Fibroblast of lung (primary cell): ENCODE measurements at regions not wholly inside any gene's neighbourhood (a gene's known extent, or its start where the extent isn't known, plus 50 kb on each side); places are given as distances from the start of the nearest gene placed in this dataset.

Experiments used
- DNase-seq, 2 donors: peaks; one replicate each; pipeline versions ENCODE4 v3.0.0 to v3.0.0-alpha.2; 2010; ENCODE audit warnings: low read depth in 2 of 2
- H2AFZ ChIP-seq: 2 replicates; pipeline ENCODE4 v1.5.1; 2012; ENCODE audit warnings: low read length, control low read depth, inconsistent platforms
- H3K27ac ChIP-seq: 2 replicates; pipeline ENCODE4 v1.5.1; 2011; ENCODE audit warnings: low read length, control low read depth; ENCODE audit not compliant: insufficient read depth
- H3K27me3 ChIP-seq: 2 replicates; pipeline ENCODE4 v1.5.1; 2011; ENCODE audit warnings: mild to moderate bottlenecking, low read length; ENCODE audit not compliant: control insufficient read depth, insufficient read depth
- H3K36me3 ChIP-seq: 2 replicates; pipeline ENCODE4 v1.5.1; 2011; ENCODE audit warnings: low read length; ENCODE audit not compliant: control insufficient read depth, insufficient read depth
- H3K4me1 ChIP-seq: 2 replicates; pipeline ENCODE4 v1.5.1; 2011; ENCODE audit warnings: low read length; ENCODE audit not compliant: control insufficient read depth, insufficient read depth; ENCODE audit errors: extremely low read depth
- H3K4me2 ChIP-seq: 2 replicates; pipeline ENCODE4 v1.5.1; 2011; ENCODE audit warnings: low read length, control low read depth; ENCODE audit not compliant: insufficient read depth; ENCODE audit errors: extremely low read depth
- H3K4me3 ChIP-seq, 4 experiments: fragments of 200-600 bp in 1 of 4; sonication (generic) in 1 of 4; replicated peaks in 1 of 4; 2 replicates each; pipeline ENCODE4 v1.5.1; 2011 to 2016; ENCODE audit warnings: low read length in 4 of 4, low read depth in 3 of 4, mild to moderate bottlenecking in 3 of 4, control low read depth in 2 of 4, inconsistent platforms in 1 of 4, mixed read lengths in 1 of 4; ENCODE audit not compliant: insufficient read depth in 1 of 4; ENCODE audit errors: control extremely low read depth in 1 of 4
- H3K79me2 ChIP-seq: 2 replicates; pipeline ENCODE4 v1.5.1; 2012; ENCODE audit warnings: mild to moderate bottlenecking, low read length, inconsistent platforms; ENCODE audit not compliant: control insufficient read depth, insufficient read depth
- H3K9ac ChIP-seq: 2 replicates; pipeline ENCODE4 v1.5.1; 2011; ENCODE audit warnings: mild to moderate bottlenecking, low read length, control low read depth; ENCODE audit not compliant: insufficient read depth
- H3K9me3 ChIP-seq: 2 replicates; pipeline ENCODE4 v1.5.1; 2012; ENCODE audit warnings: low read depth, low read length; ENCODE audit not compliant: control insufficient read depth, insufficient read depth
- H4K20me1 ChIP-seq: 2 replicates; pipeline ENCODE4 v1.5.1; 2011; ENCODE audit warnings: low read length; ENCODE audit not compliant: control insufficient read depth, insufficient read depth; ENCODE audit errors: extremely low read depth
- CTCF ChIP-seq, 2 donors: IDR thresholded peaks in 1 of 2; conservative IDR thresholded peaks in 1 of 2; 1 replicate in 1 of 2; 2 replicates in 1 of 2; pipeline ENCODE4 v1.5.1; 2011 to 2012; ENCODE audit warnings: low read length in 2 of 2, control low read depth in 1 of 2, inconsistent platforms in 1 of 2, low read depth in 1 of 2, mild to moderate bottlenecking in 1 of 2
- EZH2 ChIP-seq: IDR thresholded peaks from 2 replicates; pipeline ENCODE4 v1.5.1; 2012; ENCODE audit warnings: low read length, control low read depth, mild to moderate bottlenecking; ENCODE audit errors: missing control alignments

- Histone ChIP-seq H3K9me3 (no peaks in the 10 kb centered on the region), H2AFZ (no peak overlapping the region), H3K4me3 (no peak overlapping the region), H3K36me3 (no peaks in the 10 kb centered on the region), H3K79me2 (no peaks in the 10 kb centered on the region), H4K20me1 (no peaks in the 10 kb centered on the region), H3K4me1 (no peaks in the 10 kb centered on the region), H3K9ac (no peak overlapping the region), H3K27me3 (peaks cover 2% of the 10 kb centered on the region), H3K4me2 (no peak overlapping the region), H3K27ac (no peak overlapping the region)
- DNase-seq = no peak
- TF ChIP-seq EZH2 (no peak), CTCF (conservative IDR thresholded peaks at IDR 0.05 in 1 of 2, IDR thresholded peaks at IDR 0.05 in 1 of 2; ENCODE audit: low read depth in 1 of 2, low read length in 2 of 2) (no peak)
Observed at GRCh38 chr16:54597222-54597621, 310.6 kb upstream of the IRX3 start.

- Histone ChIP-seq H4K20me1 (no peaks in the 10 kb centered on the region), H3K27ac (no peak overlapping the region), H3K4me3 (no peak overlapping the region), H3K79me2 (no peaks in the 10 kb centered on the region), H3K4me1 (no peaks in the 10 kb centered on the region), H3K9ac (no peak overlapping the region), H3K9me3 (no peaks in the 10 kb centered on the region), H2AFZ (no peak overlapping the region), H3K27me3 (peaks cover 2% of the 10 kb centered on the region), H3K4me2 (no peak overlapping the region), H3K36me3 (no peaks in the 10 kb centered on the region)
- DNase-seq = no peak
- TF ChIP-seq EZH2 = no peak
- no peak for TF ChIP-seq CTCF (conservative IDR thresholded peaks at IDR 0.05 in 1 of 2, IDR thresholded peaks at IDR 0.05 in 1 of 2; ENCODE audit: low read depth in 1 of 2, low read length in 2 of 2)
Observed at GRCh38 chr16:54595621-54596020, 309.0 kb upstream of the IRX3 start.

- H3K27ac ChIP-seq = no peak overlapping the region
- H4K20me1 ChIP-seq = no peaks in the 10 kb centered on the region
- no peaks in the 10 kb centered on the region for H3K9me3 ChIP-seq
- TF ChIP-seq CTCF (conservative IDR thresholded peaks at IDR 0.05 in 1 of 2, IDR thresholded peaks at IDR 0.05 in 1 of 2; ENCODE audit: low read depth in 1 of 2, low read length in 2 of 2) (no peak), EZH2 (no peak)
- H2AFZ ChIP-seq = no peak overlapping the region
- no peaks in the 10 kb centered on the region for H3K36me3 ChIP-seq
- H3K4me3 ChIP-seq = no peak overlapping the region
- no peak overlapping the region for H3K9ac ChIP-seq
- no peaks in the 10 kb centered on the region for H3K79me2 ChIP-seq
- peaks cover 2% of the 10 kb centered on the region for H3K27me3 ChIP-seq
- H3K4me2 ChIP-seq = no peak overlapping the region
- DNase-seq = no peak
- no peaks in the 10 kb centered on the region for H3K4me1 ChIP-seq
Observed at GRCh38 chr16:54594601-54595391, 308.2 kb upstream of the IRX3 start.
